CD4-positive, alpha-beta T cell (primary cell): ENCODE measurements at regions not wholly inside any gene's neighbourhood (a gene's known extent, or its start where the extent isn't known, plus 50 kb on each side); places are given as distances from the start of the nearest gene placed in this dataset.

Experiments used
- ATAC-seq: fragments of 200-7000 bp; cut with Tn5 transposase; one replicate; pipeline ENCODE4 v1.10.0; 2022; ENCODE audit warnings: mild to moderate bottlenecking; ENCODE audit not compliant: poor library complexity
- CTCF ChIA-PET: fragments of 350-600 bp; sonication (Branson Sonifier 250); formaldehyde crosslinking; loops from one replicate; lab custom pipeline; 2021; ENCODE audit warnings: antibody characterized with exemption, inconsistent platforms; lab: Charles Lee
- POLR2A ChIA-PET: fragments of 350-600 bp; sonication (Branson Sonifier 250); formaldehyde crosslinking; loops from one replicate; lab custom pipeline; 2021; ENCODE audit warnings: antibody characterized with exemption, inconsistent platforms; lab: Charles Lee
- DNase-seq, 14 experiments: peaks; one replicate each; pipeline ENCODE4 v3.0.0-alpha.2; 2013 to 2020; ENCODE audit warnings: mixed read lengths in 2 of 14
- H3K27ac ChIP-seq, 2 donors: one replicate each; pipeline versions ENCODE4 v1.5.1 to v1.7.0; 2013; ENCODE audit warnings: low read length in 2 of 2, low read depth in 1 of 2, mild to moderate bottlenecking in 1 of 2
- H3K27me3 ChIP-seq, 2 experiments: 1 replicate in 1 of 2; 2 replicates in 1 of 2; pipeline versions ENCODE4 v1.6.1 to v1.7.0; 2013; ENCODE audit warnings: low read length in 2 of 2, control low read depth in 1 of 2, mild to moderate bottlenecking in 1 of 2, moderate library complexity in 1 of 2; ENCODE audit not compliant: insufficient read depth in 2 of 2, control insufficient read depth in 1 of 2
- H3K36me3 ChIP-seq: one replicate; pipeline ENCODE4 v1.6.1; 2013; ENCODE audit warnings: low read length, control low read depth; ENCODE audit not compliant: insufficient read depth
- H3K4me1 ChIP-seq: one replicate; pipeline ENCODE4 v1.6.1; 2013; ENCODE audit warnings: low read length, control low read depth; ENCODE audit not compliant: insufficient read depth
- H3K4me3 ChIP-seq: one replicate; pipeline ENCODE4 v1.5.1; 2013; ENCODE audit warnings: mild to moderate bottlenecking, low read length, moderate library complexity
- H3K9me3 ChIP-seq, 2 experiments: 1 replicate in 1 of 2; 2 replicates in 1 of 2; pipeline versions ENCODE4 v1.6.1 to v1.7.0; 2013; ENCODE audit warnings: low read length in 2 of 2, mild to moderate bottlenecking in 2 of 2, control low read depth in 1 of 2, moderate library complexity in 1 of 2; ENCODE audit not compliant: control insufficient read depth in 1 of 2, insufficient read depth in 1 of 2
- H3K27ac Mint-ChIP-seq: one replicate; pipeline ENCODE4 v1.8.0; 2020; ENCODE audit warnings: mixed read lengths
- H3K27me3 Mint-ChIP-seq: one replicate; pipeline ENCODE4 v1.8.0; 2021; ENCODE audit warnings: mixed read lengths
- H3K36me3 Mint-ChIP-seq: one replicate; pipeline ENCODE4 v1.8.0; 2021; ENCODE audit warnings: low read depth, mixed read lengths
- H3K4me1 Mint-ChIP-seq: one replicate; pipeline ENCODE4 v1.8.0; 2021; ENCODE audit warnings: low read depth, mixed read lengths
- H3K4me3 Mint-ChIP-seq: one replicate; pipeline ENCODE4 v1.8.0; 2020; ENCODE audit warnings: mild to moderate bottlenecking, mixed read lengths
- H3K9me3 Mint-ChIP-seq: one replicate; pipeline ENCODE4 v1.8.0; 2020; ENCODE audit warnings: mixed read lengths
- CTCF ChIP-seq: fragments of 200-600 bp; IDR thresholded peaks from one replicate; pipeline ENCODE4 v1.8.0; 2022; ENCODE audit warnings: antibody characterized with exemption, mild to moderate bottlenecking
- intact Hi-C, 2 experiments: fragments of 100-400 bp; cut with DNase I in 1 of 2; cut with micrococcal nuclease in 1 of 2; formaldehyde crosslinking; loops; one replicate each; pipeline versions ENCODE4 v1.15.1 to v1.9.0; 2023 to 2025; cut with DNase I, micrococcal nuclease

- Histone ChIP-seq H3K4me1 (no peaks in the 10 kb centered on the region), H3K27ac (no peak overlapping the region), H3K4me3 (no peak overlapping the region), H3K27me3 (no peaks in the 10 kb centered on the region), H3K9me3 (peaks cover 0 to 4% of the 10 kb centered on the region in 2 experiments), H3K36me3 (no peaks in the 10 kb centered on the region)
- TF ChIP-seq CTCF: no peak
- intact Hi-C loops: no loop called here
- Mint-ChIP-seq H3K36me3 (no peaks in the 10 kb centered on the region), H3K27ac (no peak overlapping the region), H3K4me1 (no peaks in the 10 kb centered on the region), H3K4me3 (no peak overlapping the region), H3K9me3 (peaks cover 10% of the 10 kb centered on the region), H3K27me3 (no peaks in the 10 kb centered on the region)
- DNase-seq: no peak
- no peak for ATAC-seq
- POLR2A ChIA-PET: no interaction called here
- CTCF ChIA-PET: no interaction called here
Measured at GRCh38 chr5:89190515-89191265, 307.7 kb upstream of the MEF2C start.

DNA sequence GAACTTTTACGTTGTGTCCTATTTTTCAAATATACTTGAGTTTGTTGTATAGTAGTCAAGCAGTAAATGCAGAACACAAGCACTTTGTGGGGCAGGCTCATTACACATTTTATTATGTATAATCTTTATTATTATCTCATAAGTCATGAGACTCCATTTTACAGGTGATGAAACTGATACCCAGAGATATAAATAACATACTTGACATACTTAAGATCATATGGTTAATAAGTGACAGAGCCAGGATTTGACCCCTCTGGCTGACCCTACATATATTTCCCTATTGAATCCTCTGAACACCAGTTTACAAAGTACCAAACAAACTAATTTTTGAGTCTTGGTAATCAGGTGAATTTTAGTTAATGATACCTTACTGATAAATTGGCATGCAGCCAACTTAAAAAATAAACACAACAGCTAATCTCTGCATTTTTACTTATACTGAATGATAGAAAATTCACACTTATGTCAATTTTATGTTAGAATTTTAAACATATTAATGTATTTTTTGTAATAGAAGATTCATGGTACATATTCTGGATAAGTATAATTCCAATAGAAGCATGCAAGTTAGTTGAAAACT, 305.0 kb upstream of the MEF2C start:
- Histone ChIP-seq H3K4me3 (no peak overlapping the region), H3K27ac (no peak overlapping the region), H3K27me3 (no peaks in the 10 kb centered on the region), H3K4me1 (no peaks in the 10 kb centered on the region), H3K9me3 (no peaks in the 10 kb centered on the region), H3K36me3 (no peaks in the 10 kb centered on the region)
- Mint-ChIP-seq H3K27me3 (no peaks in the 10 kb centered on the region), H3K9me3 (peaks cover under 1% of the 10 kb centered on the region), H3K27ac (no peak overlapping the region), H3K4me3 (no peak overlapping the region), H3K4me1 (no peaks in the 10 kb centered on the region), H3K36me3 (no peaks in the 10 kb centered on the region)
- DNase-seq: no peak
- no peak for TF ChIP-seq CTCF
- POLR2A ChIA-PET: no interaction called here
- no peak for ATAC-seq
- intact Hi-C loops: no loop called here
- CTCF ChIA-PET: no interaction called here

GRCh38 chr5:89187268-89187667, 304.3 kb upstream of the MEF2C start:
- Histone ChIP-seq H3K36me3 (no peaks in the 10 kb centered on the region), H3K4me1 (no peaks in the 10 kb centered on the region), H3K27ac (no peak overlapping the region), H3K4me3 (no peak overlapping the region), H3K9me3 (no peaks in the 10 kb centered on the region), H3K27me3 (no peaks in the 10 kb centered on the region)
- H3K27me3 Mint-ChIP-seq: no peaks in the 10 kb centered on the region
- ChIA-PET POLR2A (no interaction called here), CTCF (no interaction called here)
- ATAC-seq: no peak
- H3K36me3 Mint-ChIP-seq: no peaks in the 10 kb centered on the region
- DNase-seq: no peak
- no peak overlapping the region for H3K4me3 Mint-ChIP-seq
- intact Hi-C loops: no loop called here
- no peak for TF ChIP-seq CTCF
- H3K27ac Mint-ChIP-seq: no peak overlapping the region
- H3K9me3 Mint-ChIP-seq: no peaks in the 10 kb centered on the region
- no peaks in the 10 kb centered on the region for H3K4me1 Mint-ChIP-seq
